ENCODE measurements at regions not wholly inside any gene's neighbourhood (a gene's known extent, or its start where the extent isn't known, plus 50 kb on each side); places are given as distances from the start of the nearest gene placed in this dataset.

DNA sequence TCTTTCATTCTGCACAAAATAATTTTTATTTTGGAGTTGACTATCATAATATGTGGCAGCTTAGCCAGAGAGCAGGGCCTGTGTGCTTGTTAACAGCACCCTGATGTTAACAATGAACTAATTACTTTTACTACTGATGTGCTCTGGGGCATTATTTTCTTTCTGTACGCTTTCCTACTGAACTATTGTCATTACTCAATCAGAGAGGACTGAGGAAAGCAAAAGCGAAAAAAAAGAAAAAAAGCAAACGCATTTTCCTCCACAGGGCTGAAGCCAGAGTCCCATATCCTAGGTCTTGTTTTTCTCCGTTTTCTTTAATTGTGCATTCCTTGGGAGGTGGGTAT lies 221.2 kb downstream of the TTLL7 start:
- H4K20me1 ChIP-seq (ENCODE audit: control insufficient read depth, insufficient read depth), result no peaks in the 10 kb centered on the region
- H2AFZ ChIP-seq (ENCODE audit: control insufficient read depth, low read depth, low read length), result no peak overlapping the region
- H3K27me3 ChIP-seq (replicated peaks in 1 of 2; ENCODE audit: control insufficient read depth in 2 of 2, insufficient read depth in 2 of 2, low read length in 1 of 2), result no peaks in the 10 kb centered on the region
- no peak overlapping the region for H3K27ac ChIP-seq (ENCODE audit: control insufficient read depth, insufficient read depth)
- ChIA-PET SMC1A (ENCODE audit: uncharacterized antibody, unreplicated experiment) (no interaction called here), POLR2A (no interaction called here), RAD21 (ENCODE audit: unreplicated experiment) (no interaction called here), CTCF (no interaction called here)
- no TSS peak for BruUV-seq (replicated peaks)
- WGBS (ENCODE audit: insufficient coverage, insufficient replicate concordance, low lambda C conversion rate, missing lambda C conversion rate), result 38% methylated on average over 4 of the region's 4 CpGs
- DNase-seq (ENCODE audit: low read depth, low spot score) (no peak), ATAC-seq (no peak), FAIRE-seq (no peak)
- TF ChIP-seq TAF1 (IDR thresholded peaks at IDR 0.05; ENCODE audit: borderline replicate concordance, low read depth, low read length) (no peak), BACH1 (IDR thresholded peaks at IDR 0.05; ENCODE audit: borderline replicate concordance) (no peak), ZNF207 (IDR thresholded peaks at IDR 0.05; ENCODE audit: borderline replicate concordance) (no peak), BMI1 (IDR thresholded peaks at IDR 0.05; ENCODE audit: borderline replicate concordance) (no peak), SMAD5 (IDR thresholded peaks at IDR 0.05; ENCODE audit: low read depth) (no peak), POLR2AphosphoS2 (IDR thresholded peaks at IDR 0.05; ENCODE audit: low read depth, low read length) (no peak), NFIC (IDR thresholded peaks at IDR 0.05; ENCODE audit: low read depth, low read length) (no peak), ETV6 (conservative IDR thresholded peaks at IDR 0.05 in 1 of 2, IDR thresholded peaks at IDR 0.05 in 1 of 2; ENCODE audit: borderline replicate concordance in 1 of 2, low read depth in 1 of 2) (no peak)
- TF ChIP-seq, protein P1, sequence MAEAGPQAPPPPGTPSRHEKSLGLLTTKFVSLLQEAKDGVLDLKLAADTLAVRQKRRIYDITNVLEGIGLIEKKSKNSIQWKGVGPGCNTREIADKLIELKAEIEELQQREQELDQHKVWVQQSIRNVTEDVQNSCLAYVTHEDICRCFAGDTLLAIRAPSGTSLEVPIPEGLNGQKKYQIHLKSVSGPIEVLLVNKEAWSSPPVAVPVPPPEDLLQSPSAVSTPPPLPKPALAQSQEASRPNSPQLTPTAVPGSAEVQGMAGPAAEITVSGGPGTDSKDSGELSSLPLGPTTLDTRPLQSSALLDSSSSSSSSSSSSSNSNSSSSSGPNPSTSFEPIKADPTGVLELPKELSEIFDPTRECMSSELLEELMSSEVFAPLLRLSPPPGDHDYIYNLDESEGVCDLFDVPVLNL (IDR thresholded peaks at IDR 0.05; ENCODE audit: low read depth, low read length), result no peak
- H3K4me2 ChIP-seq (ENCODE audit: control insufficient read depth, insufficient read depth), result no peak overlapping the region
- H3K79me2 ChIP-seq (ENCODE audit: control insufficient read depth, insufficient read depth, low read length), result no peaks in the 10 kb centered on the region
- H3K9me3 ChIP-seq (replicated peaks; ENCODE audit: control insufficient read depth, insufficient read depth, low read length), result no peaks in the 10 kb centered on the region
- no peak overlapping the region for H3K4me3 ChIP-seq
- no peak overlapping the region for H3K9ac ChIP-seq (ENCODE audit: control insufficient read depth, insufficient read depth, low read length)
- no peaks in the 10 kb centered on the region for H3K36me3 ChIP-seq (ENCODE audit: control insufficient read depth in 2 of 2, insufficient read depth in 2 of 2, low read length in 1 of 2)
- intact Hi-C loops (cut with micrococcal nuclease; ENCODE audit: unreplicated experiment), result no loop called here
- H3K4me1 ChIP-seq (ENCODE audit: control insufficient read depth, insufficient read depth, low read length), result no peaks in the 10 kb centered on the region
- in situ Hi-C loops (cut with MboI), result no loop called here
